ENCODE measurements at regions not wholly inside any gene's neighbourhood (a gene's known extent, or its start where the extent isn't known, plus 50 kb on each side); places are given as distances from the start of the nearest gene placed in this dataset.

DNA sequence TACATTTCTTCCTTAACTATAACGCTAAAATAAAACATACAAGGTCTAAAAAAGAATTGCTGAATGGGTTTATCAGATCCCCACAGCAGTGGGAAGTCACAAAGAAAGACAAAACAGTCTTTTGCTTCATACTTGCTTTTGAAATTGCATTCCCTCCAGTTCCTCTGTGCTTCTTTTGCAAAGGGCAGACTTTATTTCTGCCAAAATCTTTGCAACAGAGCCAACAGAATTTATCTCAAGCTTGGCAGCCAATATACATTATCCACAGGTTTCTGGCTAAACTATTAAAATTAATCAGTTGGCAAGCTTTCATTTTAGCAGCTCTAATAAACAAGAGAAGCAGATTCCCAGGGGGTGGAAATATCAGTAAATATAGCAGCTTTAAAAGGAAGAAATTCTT, 378.9 kb upstream of the CA10 start:
- ATAC-seq, result no peak
- H3K4me3 ChIP-seq (ENCODE audit: low read depth in 2 of 2, low read length in 2 of 2), result no peak overlapping the region
- H3K27ac ChIP-seq (ENCODE audit: low read length), result no peak overlapping the region
- H3K27me3 ChIP-seq (ENCODE audit: control insufficient read depth, insufficient read depth, low read length), result no peaks in the 10 kb centered on the region
- in situ Hi-C loops (cut with HindIII; ENCODE audit: low pct_unique_long_range_greater_than_20kb, low sequenced_read_pairs), result no loop called here
- CTCF ChIA-PET, result no interaction called here
- no TSS peak for BruUV-seq (replicated peaks)
- DNase-seq (ENCODE audit: low read depth, low spot score), result no peak
- POLR2A ChIA-PET, result no interaction called here
- no peaks in the 10 kb centered on the region for H3K9me3 ChIP-seq (ENCODE audit: control insufficient read depth, insufficient read depth, low read depth, low read length)
- intact Hi-C loops (cut with micrococcal nuclease; ENCODE audit: unreplicated experiment), result no loop called here
- H3K36me3 ChIP-seq (ENCODE audit: control insufficient read depth, insufficient read depth, low read length), result no peaks in the 10 kb centered on the region
- no peaks in the 10 kb centered on the region for H3K4me1 ChIP-seq (ENCODE audit: control insufficient read depth, insufficient read depth, low read length)
- TF ChIP-seq POLR2AphosphoS5 (IDR thresholded peaks at IDR 0.05; ENCODE audit: low read depth, low read length) (no peak), TCF7L2 (IDR thresholded peaks at IDR 0.05; ENCODE audit: low read depth, low read length) (no peak), SIN3A (IDR thresholded peaks at IDR 0.05; ENCODE audit: borderline replicate concordance, insufficient read depth, low read depth, low read length) (no peak)
- TF ChIP-seq, protein P1, sequence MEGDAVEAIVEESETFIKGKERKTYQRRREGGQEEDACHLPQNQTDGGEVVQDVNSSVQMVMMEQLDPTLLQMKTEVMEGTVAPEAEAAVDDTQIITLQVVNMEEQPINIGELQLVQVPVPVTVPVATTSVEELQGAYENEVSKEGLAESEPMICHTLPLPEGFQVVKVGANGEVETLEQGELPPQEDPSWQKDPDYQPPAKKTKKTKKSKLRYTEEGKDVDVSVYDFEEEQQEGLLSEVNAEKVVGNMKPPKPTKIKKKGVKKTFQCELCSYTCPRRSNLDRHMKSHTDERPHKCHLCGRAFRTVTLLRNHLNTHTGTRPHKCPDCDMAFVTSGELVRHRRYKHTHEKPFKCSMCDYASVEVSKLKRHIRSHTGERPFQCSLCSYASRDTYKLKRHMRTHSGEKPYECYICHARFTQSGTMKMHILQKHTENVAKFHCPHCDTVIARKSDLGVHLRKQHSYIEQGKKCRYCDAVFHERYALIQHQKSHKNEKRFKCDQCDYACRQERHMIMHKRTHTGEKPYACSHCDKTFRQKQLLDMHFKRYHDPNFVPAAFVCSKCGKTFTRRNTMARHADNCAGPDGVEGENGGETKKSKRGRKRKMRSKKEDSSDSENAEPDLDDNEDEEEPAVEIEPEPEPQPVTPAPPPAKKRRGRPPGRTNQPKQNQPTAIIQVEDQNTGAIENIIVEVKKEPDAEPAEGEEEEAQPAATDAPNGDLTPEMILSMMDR (IDR thresholded peaks at IDR 0.05), result no peak
- TF ChIP-seq, protein P2, sequence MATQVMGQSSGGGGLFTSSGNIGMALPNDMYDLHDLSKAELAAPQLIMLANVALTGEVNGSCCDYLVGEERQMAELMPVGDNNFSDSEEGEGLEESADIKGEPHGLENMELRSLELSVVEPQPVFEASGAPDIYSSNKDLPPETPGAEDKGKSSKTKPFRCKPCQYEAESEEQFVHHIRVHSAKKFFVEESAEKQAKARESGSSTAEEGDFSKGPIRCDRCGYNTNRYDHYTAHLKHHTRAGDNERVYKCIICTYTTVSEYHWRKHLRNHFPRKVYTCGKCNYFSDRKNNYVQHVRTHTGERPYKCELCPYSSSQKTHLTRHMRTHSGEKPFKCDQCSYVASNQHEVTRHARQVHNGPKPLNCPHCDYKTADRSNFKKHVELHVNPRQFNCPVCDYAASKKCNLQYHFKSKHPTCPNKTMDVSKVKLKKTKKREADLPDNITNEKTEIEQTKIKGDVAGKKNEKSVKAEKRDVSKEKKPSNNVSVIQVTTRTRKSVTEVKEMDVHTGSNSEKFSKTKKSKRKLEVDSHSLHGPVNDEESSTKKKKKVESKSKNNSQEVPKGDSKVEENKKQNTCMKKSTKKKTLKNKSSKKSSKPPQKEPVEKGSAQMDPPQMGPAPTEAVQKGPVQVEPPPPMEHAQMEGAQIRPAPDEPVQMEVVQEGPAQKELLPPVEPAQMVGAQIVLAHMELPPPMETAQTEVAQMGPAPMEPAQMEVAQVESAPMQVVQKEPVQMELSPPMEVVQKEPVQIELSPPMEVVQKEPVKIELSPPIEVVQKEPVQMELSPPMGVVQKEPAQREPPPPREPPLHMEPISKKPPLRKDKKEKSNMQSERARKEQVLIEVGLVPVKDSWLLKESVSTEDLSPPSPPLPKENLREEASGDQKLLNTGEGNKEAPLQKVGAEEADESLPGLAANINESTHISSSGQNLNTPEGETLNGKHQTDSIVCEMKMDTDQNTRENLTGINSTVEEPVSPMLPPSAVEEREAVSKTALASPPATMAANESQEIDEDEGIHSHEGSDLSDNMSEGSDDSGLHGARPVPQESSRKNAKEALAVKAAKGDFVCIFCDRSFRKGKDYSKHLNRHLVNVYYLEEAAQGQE (IDR thresholded peaks at IDR 0.05; ENCODE audit: insufficient read depth in 1 of 2, low read depth in 2 of 2, low read length in 1 of 2), result no peak

DNA sequence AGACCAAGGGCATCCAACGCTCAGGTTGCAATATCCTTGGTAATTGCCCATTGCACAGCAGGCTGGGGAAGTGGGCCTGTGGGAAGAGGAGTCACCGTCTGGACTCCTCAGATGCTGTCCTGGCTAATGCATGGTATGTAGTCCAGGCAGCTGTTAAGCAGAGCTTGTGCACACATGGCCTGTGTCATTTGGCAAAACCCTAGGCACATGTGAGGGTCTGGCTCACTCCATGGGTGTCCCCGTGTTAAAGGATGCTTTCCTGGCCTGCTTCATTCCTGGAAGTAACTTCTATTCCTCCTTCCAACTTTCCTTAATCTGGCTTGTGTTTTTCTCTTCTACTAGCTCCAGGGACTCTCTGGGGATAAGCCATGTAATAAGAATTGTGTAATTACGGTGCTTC, 378.0 kb upstream of the CA10 start:
- DNase-seq (ENCODE audit: low read depth, low spot score) (no peak), ATAC-seq (no peak)
- TF ChIP-seq, protein P2 (IDR thresholded peaks at IDR 0.05; ENCODE audit: insufficient read depth in 1 of 2, low read depth in 2 of 2, low read length in 1 of 2), result no peak
- no peak for TF ChIP-seq TCF7L2 (IDR thresholded peaks at IDR 0.05; ENCODE audit: low read depth, low read length)
- no peak for TF ChIP-seq SIN3A (IDR thresholded peaks at IDR 0.05; ENCODE audit: borderline replicate concordance, insufficient read depth, low read depth, low read length)
- TF ChIP-seq, protein P1 (IDR thresholded peaks at IDR 0.05), result no peak
- no peak for TF ChIP-seq POLR2AphosphoS5 (IDR thresholded peaks at IDR 0.05; ENCODE audit: low read depth, low read length)
- no peaks in the 10 kb centered on the region for H3K9me3 ChIP-seq (ENCODE audit: control insufficient read depth, insufficient read depth, low read depth, low read length)
- H3K36me3 ChIP-seq (ENCODE audit: control insufficient read depth, insufficient read depth, low read length), result no peaks in the 10 kb centered on the region
- no peak overlapping the region for H3K4me3 ChIP-seq (ENCODE audit: low read depth in 2 of 2, low read length in 2 of 2)
- CTCF ChIA-PET, result no interaction called here
- no peaks in the 10 kb centered on the region for H3K4me1 ChIP-seq (ENCODE audit: control insufficient read depth, insufficient read depth, low read length)
- POLR2A ChIA-PET, result no interaction called here
- BruUV-seq (replicated peaks), result no TSS peak
- H3K27me3 ChIP-seq (ENCODE audit: control insufficient read depth, insufficient read depth, low read length), result no peaks in the 10 kb centered on the region
- H3K27ac ChIP-seq (ENCODE audit: low read length), result no peak overlapping the region
- intact Hi-C loops (cut with micrococcal nuclease; ENCODE audit: unreplicated experiment) (no loop called here), in situ Hi-C loops (cut with HindIII; ENCODE audit: low pct_unique_long_range_greater_than_20kb, low sequenced_read_pairs) (no loop called here)

Data from Panc1 (cell line).